Body of pancreas (tissue), 4 donors: ENCODE measurements at regions not wholly inside any gene's neighbourhood (a gene's known extent, or its start where the extent isn't known, plus 50 kb on each side); places are given as distances from the start of the nearest gene placed in this dataset.

Experiments
- CTCF ChIP-seq, 7 experiments: fragments of 450-650 bp in 4 of 7; fragments of 200-600 bp in 3 of 7; sonication (generic) in 3 of 7; IDR thresholded peaks; one replicate each; pipeline ENCODE4 v1.5.1; 2016 to 2019; ENCODE audit warnings: antibody characterized with exemption in 7 of 7
- POLR2A ChIP-seq, 3 donors: fragments of 450-650 bp; IDR thresholded peaks; one replicate each; pipeline ENCODE4 v1.6.1; 2016; ENCODE audit warnings: antibody characterized with exemption in 3 of 3, mild to moderate bottlenecking in 2 of 3

GRCh38 chr15:85865070-85865684, 70.5 kb upstream of the KLHL25 start:
- TF ChIP-seq CTCF (IDR thresholded peaks at IDR 0.05) (peak; percentile 15 to 52 (median 45)), POLR2A (IDR thresholded peaks at IDR 0.05) (no peak)
